22Rv1 (cell line): ENCODE measurements at regions not wholly inside any gene's neighbourhood (a gene's known extent, or its start where the extent isn't known, plus 50 kb on each side); places are given as distances from the start of the nearest gene placed in this dataset.

ENCODE experiments used
- H3K27ac ChIP-seq: fragments of 450-650 bp; 2 replicates; pipeline ENCODE4 v1.5.1; 2017
- ZFX ChIP-seq: fragments of 450-650 bp; IDR thresholded peaks from 2 replicates; pipeline ENCODE4 v1.6.1; 2017; ENCODE audit warnings: antibody characterized with exemption, borderline replicate concordance
- TF ChIP-seq, protein P1 (sequence below): fragments of 450-650 bp; IDR thresholded peaks from 2 replicates; pipeline ENCODE4 v1.5.1; 2017; ENCODE audit warnings: mild to moderate bottlenecking

DNA sequence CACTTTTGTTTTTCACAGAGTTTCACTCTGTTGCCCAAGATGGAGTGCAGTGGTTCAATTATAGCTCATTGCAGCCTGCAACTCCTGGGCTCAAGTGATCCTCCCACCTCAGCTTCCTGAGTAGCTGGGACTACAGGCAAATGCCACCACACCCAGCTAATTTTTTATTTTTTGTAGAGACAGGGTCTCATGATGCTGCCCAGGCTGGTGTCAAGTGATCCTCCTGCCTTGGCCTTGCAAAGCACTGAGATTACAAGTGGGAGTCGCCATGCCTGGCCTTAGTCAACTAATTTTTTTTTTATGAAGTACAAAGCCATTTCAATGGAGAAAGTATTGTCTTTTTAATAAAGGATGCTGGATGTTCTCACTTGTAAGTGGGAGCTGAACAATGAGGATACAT is 51.3 kb upstream of the UXT start:
- no peak overlapping the region for H3K27ac ChIP-seq
- TF ChIP-seq ZFX: no peak
- TF ChIP-seq, protein P1, sequence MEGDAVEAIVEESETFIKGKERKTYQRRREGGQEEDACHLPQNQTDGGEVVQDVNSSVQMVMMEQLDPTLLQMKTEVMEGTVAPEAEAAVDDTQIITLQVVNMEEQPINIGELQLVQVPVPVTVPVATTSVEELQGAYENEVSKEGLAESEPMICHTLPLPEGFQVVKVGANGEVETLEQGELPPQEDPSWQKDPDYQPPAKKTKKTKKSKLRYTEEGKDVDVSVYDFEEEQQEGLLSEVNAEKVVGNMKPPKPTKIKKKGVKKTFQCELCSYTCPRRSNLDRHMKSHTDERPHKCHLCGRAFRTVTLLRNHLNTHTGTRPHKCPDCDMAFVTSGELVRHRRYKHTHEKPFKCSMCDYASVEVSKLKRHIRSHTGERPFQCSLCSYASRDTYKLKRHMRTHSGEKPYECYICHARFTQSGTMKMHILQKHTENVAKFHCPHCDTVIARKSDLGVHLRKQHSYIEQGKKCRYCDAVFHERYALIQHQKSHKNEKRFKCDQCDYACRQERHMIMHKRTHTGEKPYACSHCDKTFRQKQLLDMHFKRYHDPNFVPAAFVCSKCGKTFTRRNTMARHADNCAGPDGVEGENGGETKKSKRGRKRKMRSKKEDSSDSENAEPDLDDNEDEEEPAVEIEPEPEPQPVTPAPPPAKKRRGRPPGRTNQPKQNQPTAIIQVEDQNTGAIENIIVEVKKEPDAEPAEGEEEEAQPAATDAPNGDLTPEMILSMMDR: no peak
